CD4-positive, alpha-beta T cell treated with Interleukin-17A for 4 hours (primary cell): ENCODE measurements at regions not wholly inside any gene's neighbourhood (a gene's known extent, or its start where the extent isn't known, plus 50 kb on each side); places are given as distances from the start of the nearest gene placed in this dataset.

Source experiments
- DNase-seq: peaks from one replicate; pipeline ENCODE4 v3.0.0-alpha.2; 2020; ENCODE audit warnings: mixed read lengths

DNA sequence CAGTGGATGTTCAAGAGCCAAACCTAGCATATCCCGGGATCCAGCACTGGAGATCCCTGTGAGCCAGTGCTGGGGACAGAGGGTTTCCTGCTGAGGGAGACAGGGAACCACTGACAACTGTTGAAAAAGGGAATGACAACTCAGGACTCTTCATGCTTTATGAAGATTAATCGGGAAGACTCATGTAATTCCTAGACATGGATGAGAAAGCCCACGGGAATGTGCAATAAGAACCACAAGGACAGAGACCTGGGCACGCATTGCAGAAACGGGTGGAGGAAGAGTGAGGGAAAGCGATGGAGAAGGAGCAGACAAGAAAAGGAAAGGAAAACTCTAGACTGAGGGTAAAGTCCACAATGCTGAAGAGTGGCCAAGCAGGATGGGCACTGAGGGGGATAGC lies 296.0 kb downstream of the PCNX1 start:
- DNase-seq, result no peak

GRCh38 chr14:71204231-71204630 lies 297.0 kb downstream of the PCNX1 start:
- DNase-seq, result no peak

GRCh38 chr14:71204768-71205167 lies 297.5 kb downstream of the PCNX1 start:
- no peak for DNase-seq

- no peak for DNase-seq
Observed at GRCh38 chr14:71206123-71206522, 298.9 kb downstream of the PCNX1 start.

- DNase-seq, result no peak
Observed at GRCh38 chr14:71206766-71207371, 299.6 kb downstream of the PCNX1 start.

- no peak for DNase-seq
Observed at GRCh38 chr14:71208702-71209357, 301.6 kb downstream of the PCNX1 start.

DNA sequence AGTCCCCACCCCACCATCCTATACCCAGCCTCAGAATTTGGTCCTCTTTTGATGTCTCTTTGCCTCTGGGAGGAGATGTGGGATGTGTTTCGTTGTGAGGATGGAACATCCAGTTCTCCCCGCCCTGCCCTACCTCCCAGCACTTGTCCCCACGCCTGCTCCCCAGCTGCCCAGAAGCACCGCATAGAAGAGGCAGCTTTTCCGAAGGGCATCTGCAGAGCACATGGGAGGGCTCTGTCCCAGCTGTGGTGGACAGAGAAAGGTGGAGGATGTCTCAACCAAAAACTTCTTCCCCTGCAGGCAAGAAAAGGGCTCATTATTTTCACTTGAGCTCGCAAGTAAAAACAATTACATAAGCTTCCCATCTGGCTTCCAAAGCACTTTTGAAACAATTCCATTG lies 302.6 kb downstream of the PCNX1 start:
- no peak for DNase-seq

DNA sequence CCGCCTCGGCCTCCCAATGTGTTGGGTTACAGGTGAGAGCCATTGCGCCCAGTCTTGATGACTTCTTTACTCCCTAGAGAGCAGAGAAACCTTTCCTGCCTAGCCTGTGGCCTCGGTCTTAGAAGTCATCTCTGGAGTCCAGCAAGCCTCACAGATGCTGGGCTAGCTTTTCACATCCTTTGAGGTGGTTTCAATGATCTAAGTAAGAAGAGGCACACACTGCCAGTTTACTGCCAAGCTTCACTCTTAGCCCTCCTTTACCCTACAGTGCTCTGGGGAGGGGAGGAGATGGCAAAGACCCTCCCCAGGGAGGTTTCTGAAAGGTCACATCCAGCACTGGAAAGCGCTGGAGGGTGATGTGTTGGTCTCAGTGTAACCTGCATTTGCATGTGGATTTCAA lies 304.8 kb downstream of the PCNX1 start:
- DNase-seq, result no peak

DNA sequence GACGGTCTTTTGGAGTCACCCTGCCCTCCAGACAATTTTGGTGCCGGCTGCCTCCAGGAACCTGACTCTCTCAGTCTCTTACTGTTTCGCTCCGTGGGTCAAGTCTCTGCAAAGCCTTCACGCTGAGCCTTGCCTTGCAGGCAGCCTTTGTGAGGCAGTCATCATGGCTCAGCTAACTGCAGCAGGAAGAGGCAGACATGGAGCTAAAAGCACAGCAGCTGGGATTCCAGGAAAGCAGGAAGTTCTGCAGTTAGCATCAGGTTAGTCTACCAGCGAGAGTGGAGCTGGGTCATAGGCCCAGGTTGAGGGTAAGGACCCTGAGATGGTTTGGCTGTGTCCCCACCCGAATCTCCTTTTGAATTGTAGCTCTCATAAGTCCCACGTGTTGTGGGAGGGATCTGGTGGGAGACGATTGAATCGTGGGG lies 305.4 kb downstream of the PCNX1 start:
- no peak for DNase-seq

- DNase-seq, result no peak
Observed at GRCh38 chr14:71214241-71214640, 307.0 kb downstream of the PCNX1 start.

DNA sequence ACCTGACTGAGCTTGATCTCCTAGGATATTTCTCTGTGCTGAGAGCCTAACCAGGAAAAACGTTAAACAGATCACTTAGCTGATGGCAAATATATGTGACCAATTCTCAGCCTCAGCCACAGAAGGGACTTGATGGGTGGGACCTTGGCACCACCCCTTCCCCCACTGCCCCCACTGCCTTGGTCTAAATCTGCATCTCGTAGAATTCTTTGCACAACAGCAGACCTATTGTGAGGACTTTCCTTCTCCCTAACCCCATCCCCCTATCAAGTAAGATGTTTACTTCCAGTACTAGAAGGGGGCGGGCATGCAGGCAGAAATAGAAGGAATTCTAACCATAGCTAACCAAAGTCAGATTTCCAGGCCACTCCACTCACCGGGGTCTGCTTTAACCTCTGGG lies 313.2 kb downstream of the PCNX1 start:
- DNase-seq, result no peak

- DNase-seq, result no peak
Observed at GRCh38 chr14:71221119-71221518, 313.9 kb downstream of the PCNX1 start.

DNA sequence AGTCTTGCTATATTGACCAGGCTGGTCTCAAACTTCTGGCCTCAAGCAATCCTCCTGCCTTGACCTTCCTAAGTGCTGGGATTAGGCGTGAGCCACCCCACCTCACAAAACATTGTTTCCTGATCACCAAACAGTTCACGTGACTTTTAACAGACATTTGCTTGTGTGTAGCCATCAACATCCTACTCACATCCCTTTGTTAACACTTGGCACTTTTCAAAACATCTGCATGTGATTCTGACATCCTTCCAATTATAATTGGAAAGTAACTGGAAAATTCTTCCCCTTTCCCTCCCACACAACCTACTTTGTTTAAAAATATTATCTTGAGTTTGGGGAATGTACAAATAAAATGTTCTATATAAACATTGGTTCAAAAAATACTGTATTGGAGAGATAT lies 317.9 kb downstream of the PCNX1 start:
- no peak for DNase-seq

DNA sequence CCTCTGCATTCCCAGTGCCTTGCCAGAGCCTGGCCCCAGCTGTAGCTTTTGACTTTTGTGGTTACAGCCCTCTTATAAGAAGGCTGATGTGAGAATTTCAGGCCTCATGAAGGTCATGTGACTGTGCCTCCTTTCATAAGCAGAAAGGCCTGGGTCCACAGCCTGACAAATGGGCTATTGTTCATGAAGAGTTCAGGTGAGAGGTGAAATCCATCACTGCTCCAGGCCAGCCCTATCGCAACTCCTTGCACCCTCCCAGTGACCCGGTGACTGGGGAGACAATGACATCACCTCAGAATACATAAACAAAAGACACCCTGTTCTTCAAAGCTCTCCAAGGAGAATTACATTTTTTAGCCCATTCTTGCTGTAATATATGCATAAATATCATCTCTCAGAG lies 321.5 kb downstream of the PCNX1 start:
- no peak for DNase-seq

- no peak for DNase-seq
Observed at GRCh38 chr14:71229875-71230274, 322.6 kb downstream of the PCNX1 start.

GRCh38 chr14:71230897-71231296 lies 323.6 kb downstream of the PCNX1 start:
- no peak for DNase-seq

DNA sequence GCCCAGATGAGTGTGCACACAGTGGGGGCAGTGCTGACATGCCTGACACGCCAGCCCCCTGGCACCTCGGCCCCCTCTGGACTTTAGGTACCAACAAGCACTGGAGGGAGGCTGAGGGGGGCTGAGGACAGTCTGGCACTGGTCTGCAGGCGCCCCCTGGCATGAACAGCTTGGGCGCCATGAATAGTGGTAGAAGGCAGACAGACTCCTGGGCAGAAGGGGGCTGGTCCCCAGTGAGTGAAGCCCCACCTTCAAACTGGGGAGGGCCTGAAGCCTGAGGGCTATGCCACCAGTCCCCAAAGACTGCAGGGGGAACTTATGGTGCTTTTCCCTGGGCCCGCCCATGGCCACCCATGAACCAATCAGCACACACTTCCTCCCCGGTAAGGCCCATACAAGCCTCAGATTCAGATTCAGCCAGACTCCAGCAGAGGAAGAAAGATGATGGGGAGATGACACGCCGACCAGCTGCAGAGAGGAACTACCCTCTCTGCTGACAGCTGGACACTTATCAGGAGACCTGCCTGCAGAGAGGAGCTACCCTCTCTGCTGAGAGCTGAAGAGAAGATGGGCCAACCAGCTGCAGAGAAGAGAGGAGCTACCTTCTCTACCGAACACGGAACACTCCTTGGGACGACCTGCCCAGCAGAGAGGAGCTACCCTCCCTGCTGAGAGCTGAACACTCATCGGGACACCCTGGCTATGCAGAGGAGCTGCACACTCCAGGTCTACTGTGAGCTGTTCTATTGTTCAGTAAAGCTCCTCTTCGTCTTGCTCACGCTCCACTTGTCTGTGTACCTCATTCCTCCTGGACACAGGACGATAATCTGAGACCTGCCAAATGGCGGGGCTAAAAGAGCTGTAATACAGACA lies 324.5 kb downstream of the PCNX1 start:
- no peak for DNase-seq

DNA sequence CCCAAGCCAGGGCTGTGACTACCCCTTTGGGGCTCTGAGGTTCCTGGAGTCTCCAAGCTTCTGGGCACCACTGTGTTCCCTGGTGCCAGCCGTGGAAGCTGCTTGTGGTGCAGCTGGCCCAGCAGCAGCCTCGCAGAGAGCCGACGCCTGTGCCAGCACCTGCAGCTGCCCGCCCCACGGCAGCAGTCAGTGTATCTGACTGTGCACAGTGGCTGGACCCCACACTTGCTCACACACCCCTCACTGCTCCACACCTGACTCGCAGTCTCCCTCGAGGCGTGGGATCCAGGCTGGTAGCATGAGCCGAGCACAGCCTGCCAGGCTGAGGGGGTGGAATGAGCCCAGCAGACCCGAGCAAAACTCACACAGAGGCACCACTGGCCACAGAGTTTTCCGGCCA lies 325.2 kb downstream of the PCNX1 start:
- no peak for DNase-seq

DNA sequence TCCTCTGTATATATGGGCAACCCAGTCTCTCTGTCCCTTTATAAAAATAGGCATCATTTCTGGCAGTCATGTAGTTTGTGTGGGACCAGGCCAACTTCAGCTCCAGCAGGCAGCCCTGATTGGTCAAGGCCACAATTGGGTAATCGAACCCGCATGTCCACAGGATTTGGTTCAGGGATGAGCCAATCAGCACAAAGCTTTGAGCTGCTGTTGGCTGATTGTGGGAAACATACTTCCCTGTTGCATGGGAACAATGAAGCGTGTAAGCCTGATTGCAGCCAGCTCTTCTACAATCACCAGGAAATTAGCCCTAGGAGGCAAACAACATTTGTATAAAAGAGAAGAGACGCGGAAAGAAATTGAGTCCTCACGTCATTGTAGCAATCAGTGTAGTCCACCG lies 328.6 kb downstream of the PCNX1 start:
- no peak for DNase-seq

DNA sequence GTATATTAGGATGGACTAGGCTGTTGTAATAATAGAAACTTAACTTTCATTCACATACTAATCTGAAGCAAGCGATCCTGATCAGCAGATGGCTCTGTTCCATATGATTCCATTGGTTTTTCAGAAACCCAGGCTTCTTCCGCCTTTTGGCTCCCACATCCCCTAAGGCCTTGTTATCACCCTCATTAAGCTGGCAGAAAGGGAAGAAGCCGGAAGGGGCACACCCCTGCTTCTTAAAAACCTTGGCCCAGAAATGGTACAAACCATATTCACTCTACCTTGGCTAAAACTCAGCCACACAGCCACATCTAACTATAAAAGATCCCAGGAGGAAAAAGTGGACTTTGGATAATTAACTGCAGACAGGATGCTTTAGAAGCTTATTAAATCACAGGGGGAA lies 329.2 kb downstream of the PCNX1 start:
- no peak for DNase-seq

GRCh38 chr14:71237556-71237955 lies 330.3 kb downstream of the PCNX1 start:
- DNase-seq, result no peak

GRCh38 chr14:71238835-71239234 lies 331.6 kb downstream of the PCNX1 start:
- DNase-seq, result no peak

DNA sequence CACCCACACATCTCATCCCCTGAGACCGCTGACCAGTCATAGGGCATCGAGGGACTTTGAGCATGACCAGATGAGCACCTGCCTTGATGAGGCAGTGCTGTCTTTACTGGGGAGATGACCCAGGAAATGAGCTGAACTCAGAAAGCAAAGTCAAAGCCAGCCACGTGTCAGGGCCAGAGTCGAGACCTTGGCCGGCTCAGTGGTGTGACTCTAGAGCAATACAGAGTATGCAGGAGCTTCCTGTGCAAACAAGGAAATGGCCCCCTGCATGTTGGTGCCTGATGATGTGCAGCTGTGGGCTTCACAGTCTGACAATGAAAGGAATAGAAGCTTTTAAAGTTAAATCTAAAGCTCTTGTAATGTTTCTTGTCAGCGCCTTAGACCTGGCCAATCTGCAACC lies 332.9 kb downstream of the PCNX1 start:
- DNase-seq, result no peak

DNA sequence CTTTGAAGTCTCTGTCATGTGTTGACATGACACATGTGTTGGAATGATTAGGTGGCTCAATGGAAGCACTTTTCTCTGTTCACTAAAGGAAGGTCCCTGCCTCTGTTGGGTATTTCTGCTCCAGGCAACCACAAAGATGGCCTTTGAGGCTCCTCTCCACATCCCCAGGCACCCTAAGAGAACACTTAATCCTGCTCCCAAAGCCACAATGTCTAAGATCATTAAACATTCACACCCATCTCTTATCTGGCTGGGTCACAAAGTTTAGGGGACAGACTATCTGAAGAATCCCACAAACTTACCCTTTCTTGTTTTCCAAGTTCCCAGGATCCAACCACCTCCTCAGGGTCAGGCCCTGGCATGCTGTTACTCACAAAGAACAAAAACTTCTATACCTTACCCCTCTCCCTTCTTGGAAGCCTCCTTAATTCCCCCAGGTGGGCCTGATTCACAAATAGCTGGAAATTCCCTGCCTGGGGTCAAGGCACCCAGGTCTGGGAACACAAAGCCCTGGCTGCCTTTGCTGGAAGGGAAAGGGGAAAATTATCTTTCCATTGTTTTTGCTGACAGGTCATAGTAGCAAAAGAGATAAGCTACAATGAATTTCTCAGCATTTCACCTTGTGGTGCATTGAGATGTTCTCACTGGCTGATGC lies 333.7 kb downstream of the PCNX1 start:
- no peak for DNase-seq
